ENCODE measurements at regions not wholly inside any gene's neighbourhood (a gene's known extent, or its start where the extent isn't known, plus 50 kb on each side); places are given as distances from the start of the nearest gene placed in this dataset.

- TF ChIP-seq CTCF (conservative IDR thresholded peaks at IDR 0.05 in 1 of 2, IDR thresholded peaks at IDR 0.05 in 1 of 2; ENCODE audit: low read depth in 1 of 2, low read length in 2 of 2) (no peak), EZH2 (IDR thresholded peaks at IDR 0.05; ENCODE audit: low read length, missing control alignments) (no peak)
These were observed 336.0 kb downstream of the RRAGC start for GRCh38 chr1:38523568-38523939.

Data from fibroblast of lung (primary cell).